IPS-20b (cell line): ENCODE measurements at regions not wholly inside any gene's neighbourhood (a gene's known extent, or its start where the extent isn't known, plus 50 kb on each side); places are given as distances from the start of the nearest gene placed in this dataset.

Experiments used
- H3K27ac ChIP-seq: one replicate; pipeline ENCODE4 v1.5.1; 2013; ENCODE audit warnings: low read length
- H3K27me3 ChIP-seq: 2 replicates; pipeline ENCODE4 v1.6.1; 2013; ENCODE audit warnings: mild to moderate bottlenecking, low read length, inconsistent platforms; ENCODE audit not compliant: insufficient read depth
- H3K36me3 ChIP-seq: 2 replicates; pipeline ENCODE4 v1.6.1; 2013; ENCODE audit warnings: low read depth, mild to moderate bottlenecking, inconsistent platforms, low read length, moderate library complexity; ENCODE audit not compliant: insufficient read depth
- H3K4me1 ChIP-seq: 2 replicates; pipeline ENCODE4 v1.6.1; 2013; ENCODE audit warnings: mild to moderate bottlenecking, control low read depth, inconsistent platforms, low read length, moderate library complexity; ENCODE audit not compliant: insufficient read depth
- H3K4me3 ChIP-seq: 2 replicates; pipeline ENCODE4 v1.5.1; 2013; ENCODE audit warnings: mild to moderate bottlenecking, low read length, inconsistent platforms
- H3K9ac ChIP-seq: 2 replicates; pipeline ENCODE4 v1.6.1; 2013; ENCODE audit warnings: low read depth, mild to moderate bottlenecking, inconsistent platforms, low read length, moderate library complexity
- H3K9me3 ChIP-seq: 2 replicates; pipeline ENCODE4 v1.6.1; 2013; ENCODE audit warnings: mild to moderate bottlenecking, low read depth, low read length, inconsistent platforms; ENCODE audit not compliant: insufficient read depth

DNA sequence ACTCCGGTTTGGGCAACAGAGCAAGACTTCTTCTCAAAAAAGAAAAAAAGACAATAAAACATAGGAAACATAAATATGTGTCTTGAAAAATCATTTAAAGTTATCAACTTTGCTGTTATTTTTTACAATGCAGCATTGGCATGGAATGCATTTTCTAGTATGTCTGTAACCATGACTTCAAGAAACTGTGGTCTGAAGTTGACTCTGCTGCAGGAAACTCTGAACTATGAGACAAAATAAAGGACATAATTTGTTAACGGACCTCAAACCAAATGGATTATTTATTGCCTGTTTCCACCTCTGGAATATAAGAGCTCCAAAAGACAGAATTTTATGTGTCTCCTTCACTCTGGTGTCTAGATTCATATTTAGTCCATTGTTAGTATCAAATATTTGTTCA, 79.1 kb downstream of the TRIB2 start:
- Histone ChIP-seq H3K9me3 (no peaks in the 10 kb centered on the region), H3K9ac (no peak overlapping the region), H3K27me3 (no peaks in the 10 kb centered on the region), H3K4me1 (no peaks in the 10 kb centered on the region), H3K4me3 (no peak overlapping the region), H3K27ac (no peak overlapping the region), H3K36me3 (no peaks in the 10 kb centered on the region)

DNA sequence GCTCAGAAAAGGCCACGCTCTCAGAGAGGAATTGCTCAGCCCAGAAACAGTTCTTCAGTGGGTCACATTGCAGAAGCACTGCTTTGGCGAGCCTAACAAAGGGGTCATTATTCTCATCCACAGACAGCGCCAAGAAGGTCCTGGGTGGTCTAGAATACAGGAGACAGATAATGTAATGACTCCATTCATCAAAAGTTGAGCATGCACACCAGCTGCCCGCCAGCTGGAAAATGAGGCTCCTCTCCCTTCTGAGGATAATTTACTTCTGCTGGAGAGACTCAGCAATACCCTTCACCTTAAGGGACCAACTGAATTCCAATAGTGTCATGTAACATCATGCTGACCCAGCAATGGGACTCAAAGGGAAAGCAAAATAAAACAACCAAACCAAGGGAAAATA, 79.9 kb downstream of the TRIB2 start:
- Histone ChIP-seq H3K4me3 (no peak overlapping the region), H3K4me1 (no peaks in the 10 kb centered on the region), H3K27me3 (no peaks in the 10 kb centered on the region), H3K9me3 (no peaks in the 10 kb centered on the region), H3K27ac (no peak overlapping the region), H3K9ac (no peak overlapping the region), H3K36me3 (no peaks in the 10 kb centered on the region)

DNA sequence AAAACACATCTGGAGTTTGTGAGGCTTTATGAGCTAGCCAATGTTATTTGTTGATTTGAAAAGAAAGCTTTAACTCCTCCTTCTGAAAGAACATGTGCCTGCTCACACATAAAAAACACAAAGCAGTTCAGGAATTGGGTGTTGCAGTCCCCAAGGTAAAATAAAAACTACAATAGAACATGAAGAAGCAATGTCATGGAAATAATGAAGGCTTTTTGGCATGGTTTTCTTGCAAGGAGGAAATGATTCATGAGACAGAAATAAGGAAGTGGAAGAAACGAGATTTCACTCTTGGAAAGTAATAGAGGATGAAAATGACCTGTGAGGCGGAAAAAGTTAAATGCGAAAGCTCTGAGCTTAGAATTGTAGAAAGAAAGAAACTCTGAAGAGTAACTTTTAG, 81.1 kb downstream of the TRIB2 start:
- Histone ChIP-seq H3K4me3 (no peak overlapping the region), H3K27me3 (no peaks in the 10 kb centered on the region), H3K36me3 (no peaks in the 10 kb centered on the region), H3K27ac (no peak overlapping the region), H3K9me3 (no peaks in the 10 kb centered on the region), H3K9ac (no peak overlapping the region), H3K4me1 (no peaks in the 10 kb centered on the region)

DNA sequence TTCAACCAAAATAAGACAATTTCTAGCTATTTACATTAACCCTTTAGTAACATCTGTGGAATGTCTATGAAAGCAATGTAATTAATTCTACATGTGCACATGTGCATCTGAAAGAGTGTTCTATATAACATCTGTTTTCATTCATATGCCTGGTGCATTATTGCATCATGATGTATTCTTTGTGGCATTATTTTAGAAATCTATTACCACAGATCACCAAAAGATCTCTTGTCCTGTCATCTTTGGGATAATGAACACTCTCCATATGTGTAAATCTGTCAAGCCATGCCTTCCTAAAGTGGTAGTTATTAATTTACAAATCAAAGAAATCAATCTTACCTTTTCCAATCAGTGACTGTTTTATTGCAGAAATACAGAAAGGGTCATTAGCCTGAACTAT, 86.9 kb downstream of the TRIB2 start:
- H3K27ac ChIP-seq, result no peak overlapping the region
- H3K36me3 ChIP-seq, result no peaks in the 10 kb centered on the region
- no peaks in the 10 kb centered on the region for H3K27me3 ChIP-seq
- H3K9me3 ChIP-seq, result no peaks in the 10 kb centered on the region
- H3K9ac ChIP-seq, result no peak overlapping the region
- H3K4me1 ChIP-seq, result peaks cover 5% of the 10 kb centered on the region
- no peak overlapping the region for H3K4me3 ChIP-seq

DNA sequence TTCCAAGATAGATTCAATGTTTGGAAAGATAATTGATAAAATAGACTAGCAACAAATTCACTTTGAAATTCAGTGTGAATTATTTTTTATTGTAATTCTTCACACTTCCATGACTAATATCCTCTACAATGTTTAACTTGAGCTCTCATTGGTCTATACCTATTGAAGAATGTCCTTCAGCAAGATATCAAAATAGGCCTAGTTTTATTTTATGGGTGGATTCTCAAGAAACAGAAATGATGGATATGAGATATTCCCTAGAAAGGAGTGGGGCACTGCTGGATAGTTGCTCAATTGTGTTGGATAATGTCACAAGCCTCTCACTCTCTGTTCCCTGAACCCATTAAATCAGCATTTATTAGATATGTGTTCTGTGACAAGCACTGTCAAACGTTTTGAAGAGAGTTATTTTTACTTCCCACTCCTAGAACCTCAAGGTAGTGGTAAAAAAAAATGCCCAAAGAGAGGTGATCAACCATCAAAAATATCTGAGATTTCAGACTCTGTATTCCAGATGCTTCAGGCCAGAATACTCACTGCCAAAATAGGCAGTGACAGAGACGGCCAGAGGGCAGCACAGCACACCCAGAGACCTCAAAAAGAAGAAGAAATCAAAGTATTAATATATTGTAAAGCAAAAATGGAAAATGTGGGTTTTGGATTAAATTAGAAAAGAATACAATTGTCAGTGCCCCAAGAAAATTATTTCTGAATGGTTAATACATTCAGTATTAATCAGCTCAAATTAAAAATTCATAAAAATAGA, 87.5 kb downstream of the TRIB2 start:
- no peak overlapping the region for H3K4me3 ChIP-seq
- H3K27me3 ChIP-seq, result no peaks in the 10 kb centered on the region
- no peak overlapping the region for H3K27ac ChIP-seq
- no peaks in the 10 kb centered on the region for H3K36me3 ChIP-seq
- no peak overlapping the region for H3K9ac ChIP-seq
- no peaks in the 10 kb centered on the region for H3K9me3 ChIP-seq
- H3K4me1 ChIP-seq, result peaks cover 5% of the 10 kb centered on the region

DNA sequence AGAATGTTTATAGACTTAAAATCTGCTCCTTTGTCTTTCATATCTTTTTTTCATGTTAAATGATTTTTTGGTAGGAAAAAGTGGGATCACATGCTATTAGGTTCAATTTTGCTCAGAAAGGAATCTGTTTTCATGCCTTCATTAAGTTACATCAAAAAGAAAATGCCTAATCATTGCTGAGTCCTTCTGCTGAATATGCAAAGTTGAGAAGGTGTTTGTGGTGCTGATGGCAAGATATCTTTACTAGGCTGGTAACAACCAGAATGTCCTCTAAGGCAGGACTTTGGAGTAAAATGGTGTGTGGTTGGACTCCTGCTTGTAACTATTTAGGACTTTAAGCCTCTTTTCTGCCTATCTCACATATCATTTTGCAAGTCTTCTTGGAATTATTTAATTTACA, 88.3 kb downstream of the TRIB2 start:
- Histone ChIP-seq H3K36me3 (no peaks in the 10 kb centered on the region), H3K27me3 (no peaks in the 10 kb centered on the region), H3K27ac (no peak overlapping the region), H3K4me3 (no peak overlapping the region), H3K9me3 (no peaks in the 10 kb centered on the region), H3K9ac (0 out of 2 replicates have a peak overlapping the region, but pooled peaks have one; percentile 13), H3K4me1 (peaks cover 5% of the 10 kb centered on the region)

DNA sequence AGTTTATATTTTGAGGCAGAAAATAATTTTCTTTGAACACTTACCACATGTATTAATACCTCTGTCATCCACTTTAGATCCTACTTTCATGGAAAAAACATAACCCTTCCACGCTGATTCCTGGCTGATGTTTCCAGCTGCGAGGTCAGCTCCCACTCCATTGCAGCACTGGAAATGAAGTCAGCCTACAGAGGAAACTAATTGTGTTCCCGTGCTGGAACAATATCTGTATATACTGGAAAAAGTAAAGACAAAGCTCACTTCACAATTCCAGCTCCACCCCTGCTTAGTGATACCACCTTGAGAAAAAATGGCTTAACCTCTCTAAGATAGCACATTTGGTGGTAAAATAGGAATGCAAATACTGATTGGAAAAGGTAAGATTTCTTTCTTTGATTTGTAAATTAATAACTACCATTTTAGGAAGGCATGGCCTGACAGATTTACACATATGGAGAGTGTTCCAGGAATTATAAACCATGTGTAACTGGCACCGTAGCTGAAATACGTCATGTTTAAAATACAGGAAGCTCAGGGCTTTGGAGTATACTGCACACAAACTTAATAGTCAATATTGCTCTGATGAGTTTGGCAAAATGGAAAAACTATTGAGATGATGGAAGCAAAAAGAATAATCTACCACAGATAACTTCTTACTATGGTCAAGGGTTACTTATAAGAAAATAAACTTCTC, 90.0 kb downstream of the TRIB2 start:
- Histone ChIP-seq H3K27ac (no peak overlapping the region), H3K4me1 (peaks cover 5% of the 10 kb centered on the region), H3K36me3 (no peaks in the 10 kb centered on the region), H3K9ac (no peak overlapping the region), H3K9me3 (no peaks in the 10 kb centered on the region), H3K27me3 (no peaks in the 10 kb centered on the region), H3K4me3 (no peak overlapping the region)

DNA sequence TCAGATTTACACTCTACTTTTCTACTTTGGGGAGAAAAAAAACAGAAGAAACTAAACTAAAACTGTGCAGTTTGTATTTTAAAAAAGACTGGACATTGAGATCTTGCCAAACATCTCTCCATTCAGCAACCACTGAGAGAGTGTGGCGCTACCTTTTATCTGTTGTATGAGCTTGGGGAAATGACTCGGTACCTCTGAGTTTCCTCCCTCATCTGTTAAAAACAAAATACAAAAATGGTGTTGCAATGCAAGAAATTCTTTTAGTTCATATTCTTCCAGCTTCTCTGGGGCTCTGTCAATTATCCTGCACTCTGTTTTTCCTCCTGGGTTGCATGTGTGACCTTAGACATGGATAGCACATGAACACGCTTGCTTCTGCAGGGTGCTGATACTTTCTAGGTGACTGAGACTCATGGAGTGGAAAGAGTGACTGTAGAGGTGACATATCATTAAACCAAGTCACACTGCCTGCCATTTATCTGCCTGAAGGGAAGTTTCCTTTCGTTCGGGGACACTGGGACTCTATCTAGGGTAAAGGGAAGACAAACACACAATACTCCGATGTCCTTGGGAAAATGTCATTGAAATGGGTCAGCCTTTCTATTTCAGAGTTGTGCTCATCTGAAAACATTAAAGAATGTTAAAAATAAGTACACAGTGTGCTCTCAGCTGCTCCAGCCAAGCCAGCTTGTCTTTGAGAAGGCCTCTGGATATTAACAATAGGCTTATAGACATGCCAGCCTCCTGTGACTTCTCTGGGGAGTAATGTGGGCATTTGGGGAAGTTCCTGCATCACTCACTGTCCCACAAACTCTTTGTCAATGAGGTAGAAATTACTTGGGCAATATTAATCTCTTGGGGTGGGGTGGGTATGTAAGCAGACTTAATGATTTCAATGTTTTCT, 91.4 kb downstream of the TRIB2 start:
- no peaks in the 10 kb centered on the region for H3K27me3 ChIP-seq
- no peaks in the 10 kb centered on the region for H3K36me3 ChIP-seq
- no peak overlapping the region for H3K27ac ChIP-seq
- no peaks in the 10 kb centered on the region for H3K9me3 ChIP-seq
- peaks cover 5% of the 10 kb centered on the region for H3K4me1 ChIP-seq
- H3K4me3 ChIP-seq, result no peak overlapping the region
- H3K9ac ChIP-seq, result no peak overlapping the region

DNA sequence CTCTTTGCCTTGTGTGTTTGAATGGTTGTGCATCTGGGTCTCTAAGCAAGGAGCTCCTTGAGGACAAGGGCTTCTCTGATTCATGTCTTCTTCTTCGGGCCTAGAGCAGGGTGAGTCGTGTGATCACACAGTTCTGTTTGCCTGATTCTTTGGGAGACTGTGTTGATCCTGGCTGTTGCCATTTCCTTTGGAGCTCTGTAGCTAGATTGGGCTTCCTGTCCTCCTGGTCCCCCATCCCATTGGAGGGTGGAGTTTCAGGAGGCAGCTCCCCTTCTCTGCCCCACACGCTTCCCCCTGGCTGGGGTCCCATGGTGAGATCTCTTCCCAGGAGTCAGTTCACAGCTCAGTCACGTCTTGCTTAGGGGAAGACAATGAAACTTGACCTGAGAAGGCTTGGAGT, 92.8 kb downstream of the TRIB2 start:
- Histone ChIP-seq H3K4me3 (no peak overlapping the region), H3K36me3 (no peaks in the 10 kb centered on the region), H3K9ac (no peak overlapping the region), H3K27me3 (no peaks in the 10 kb centered on the region), H3K27ac (no peak overlapping the region), H3K9me3 (no peaks in the 10 kb centered on the region), H3K4me1 (peaks cover 5% of the 10 kb centered on the region)

DNA sequence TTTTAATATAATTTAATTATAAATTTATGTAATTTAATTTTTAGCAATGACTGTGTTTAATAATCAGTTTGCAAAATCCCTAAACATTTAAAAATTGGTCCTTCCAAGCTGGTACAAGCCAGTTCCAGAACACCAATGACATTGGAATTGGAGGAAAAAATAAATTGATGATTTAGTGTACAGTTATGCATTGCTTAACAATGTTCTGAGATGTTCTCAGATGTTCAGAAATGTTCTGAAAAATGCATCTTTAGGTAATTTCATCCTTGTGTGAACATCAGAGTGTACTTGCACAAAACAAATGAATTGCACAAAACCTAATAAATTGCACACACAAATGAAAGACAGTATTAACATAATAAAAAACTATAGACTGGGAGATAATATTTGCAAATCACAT, 95.2 kb downstream of the TRIB2 start:
- no peak overlapping the region for H3K9ac ChIP-seq
- no peak overlapping the region for H3K4me3 ChIP-seq
- H3K27ac ChIP-seq, result no peak overlapping the region
- H3K27me3 ChIP-seq, result no peaks in the 10 kb centered on the region
- no peaks in the 10 kb centered on the region for H3K36me3 ChIP-seq
- no peaks in the 10 kb centered on the region for H3K4me1 ChIP-seq
- no peaks in the 10 kb centered on the region for H3K9me3 ChIP-seq

DNA sequence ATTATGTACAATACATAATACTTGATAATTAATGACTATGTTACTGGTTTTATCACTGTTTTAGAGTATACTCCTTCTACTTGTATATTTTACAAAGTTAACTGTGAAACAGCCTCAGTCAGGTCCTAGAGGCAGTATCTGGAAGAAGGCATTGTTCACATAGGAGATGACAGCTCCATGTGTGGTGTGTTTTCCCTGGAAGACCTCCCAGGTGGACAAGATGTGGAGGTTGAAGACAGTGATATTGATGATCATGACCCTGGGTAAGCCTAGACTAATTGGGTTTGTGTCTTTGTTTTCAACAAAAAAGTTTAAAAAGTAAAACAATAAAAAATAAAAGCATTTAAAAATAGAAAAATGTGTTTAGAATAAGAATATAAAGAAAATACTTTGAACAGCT, 96.4 kb downstream of the TRIB2 start:
- no peaks in the 10 kb centered on the region for H3K36me3 ChIP-seq
- no peaks in the 10 kb centered on the region for H3K9me3 ChIP-seq
- no peaks in the 10 kb centered on the region for H3K27me3 ChIP-seq
- H3K4me3 ChIP-seq, result no peak overlapping the region
- H3K9ac ChIP-seq, result no peak overlapping the region
- H3K27ac ChIP-seq, result no peak overlapping the region
- no peaks in the 10 kb centered on the region for H3K4me1 ChIP-seq
